Sigmoid colon (tissue), 4 donors: ENCODE measurements at regions not wholly inside any gene's neighbourhood (a gene's known extent, or its start where the extent isn't known, plus 50 kb on each side); places are given as distances from the start of the nearest gene placed in this dataset.

ENCODE experiments used
- EP300 ChIP-seq, 4 donors: sonication (generic); formaldehyde crosslinking; IDR thresholded peaks; one replicate each; pipeline ENCODE4 v1.6.1; 2017; ENCODE audit warnings: antibody characterized with exemption in 4 of 4
- POLR2A ChIP-seq, 2 donors: fragments of 450-650 bp; IDR thresholded peaks; one replicate each; pipeline ENCODE4 v1.6.1; 2016; ENCODE audit warnings: antibody characterized with exemption in 2 of 2, mild to moderate bottlenecking in 2 of 2, moderate library complexity in 2 of 2
- TF ChIP-seq, protein P1 (sequence below), 4 experiments: fragments of 450-650 bp in 3 of 4; fragments of 200-600 bp in 1 of 4; IDR thresholded peaks; one replicate each; pipeline ENCODE4 v1.5.1; 2016 to 2019; ENCODE audit warnings: antibody characterized with exemption in 4 of 4, mild to moderate bottlenecking in 3 of 4, moderate library complexity in 2 of 4

DNA sequence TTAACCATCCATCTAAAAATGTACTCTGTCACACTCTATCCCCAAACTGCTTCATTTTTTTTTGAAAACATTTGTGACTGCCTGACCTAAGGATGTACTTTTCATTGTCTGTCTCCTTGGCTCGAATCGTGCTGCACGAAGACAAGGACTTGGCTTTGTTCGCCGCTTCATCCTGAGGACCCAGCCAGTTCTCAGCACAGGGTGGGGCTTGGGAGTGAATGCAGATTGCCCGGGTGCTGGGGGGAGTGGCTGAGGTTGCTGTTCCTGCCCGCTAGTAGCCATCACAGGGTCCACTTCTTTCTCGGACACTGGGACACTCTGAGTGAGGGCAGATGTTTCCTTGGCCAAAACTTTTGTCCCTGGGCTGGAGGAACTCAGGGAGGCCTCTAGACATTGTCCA lies 70.1 kb upstream of the CLCN4 start:
- TF ChIP-seq, protein P1, sequence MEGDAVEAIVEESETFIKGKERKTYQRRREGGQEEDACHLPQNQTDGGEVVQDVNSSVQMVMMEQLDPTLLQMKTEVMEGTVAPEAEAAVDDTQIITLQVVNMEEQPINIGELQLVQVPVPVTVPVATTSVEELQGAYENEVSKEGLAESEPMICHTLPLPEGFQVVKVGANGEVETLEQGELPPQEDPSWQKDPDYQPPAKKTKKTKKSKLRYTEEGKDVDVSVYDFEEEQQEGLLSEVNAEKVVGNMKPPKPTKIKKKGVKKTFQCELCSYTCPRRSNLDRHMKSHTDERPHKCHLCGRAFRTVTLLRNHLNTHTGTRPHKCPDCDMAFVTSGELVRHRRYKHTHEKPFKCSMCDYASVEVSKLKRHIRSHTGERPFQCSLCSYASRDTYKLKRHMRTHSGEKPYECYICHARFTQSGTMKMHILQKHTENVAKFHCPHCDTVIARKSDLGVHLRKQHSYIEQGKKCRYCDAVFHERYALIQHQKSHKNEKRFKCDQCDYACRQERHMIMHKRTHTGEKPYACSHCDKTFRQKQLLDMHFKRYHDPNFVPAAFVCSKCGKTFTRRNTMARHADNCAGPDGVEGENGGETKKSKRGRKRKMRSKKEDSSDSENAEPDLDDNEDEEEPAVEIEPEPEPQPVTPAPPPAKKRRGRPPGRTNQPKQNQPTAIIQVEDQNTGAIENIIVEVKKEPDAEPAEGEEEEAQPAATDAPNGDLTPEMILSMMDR (IDR thresholded peaks at IDR 0.05): no peak
- no peak for TF ChIP-seq POLR2A (IDR thresholded peaks at IDR 0.05)
- no peak for TF ChIP-seq EP300 (IDR thresholded peaks at IDR 0.05)
